Right lobe of liver (tissue), 4 donors: ENCODE measurements at regions not wholly inside any gene's neighbourhood (a gene's known extent, or its start where the extent isn't known, plus 50 kb on each side); places are given as distances from the start of the nearest gene placed in this dataset.

Experiments used
- POLR2A ChIP-seq: fragments of 450-650 bp; IDR thresholded peaks from one replicate; pipeline ENCODE4 v1.6.1; 2017; ENCODE audit warnings: antibody characterized with exemption, mild to moderate bottlenecking
- TF ChIP-seq, protein P1 (sequence below), 4 donors: fragments of 200-600 bp in 3 of 4; fragments of 450-650 bp in 1 of 4; IDR thresholded peaks; one replicate each; pipeline versions ENCODE4 v1.5.1 to v1.8.0; 2016 to 2022; ENCODE audit warnings: antibody characterized with exemption in 4 of 4, mild to moderate bottlenecking in 2 of 4
- donor health status: DM: no; HTN: no; CAD: no.
- donor health status: DM: no; HTN: no; CAD: no.
- donor health status: DM: no; HTN: yes; CAD: no.

DNA sequence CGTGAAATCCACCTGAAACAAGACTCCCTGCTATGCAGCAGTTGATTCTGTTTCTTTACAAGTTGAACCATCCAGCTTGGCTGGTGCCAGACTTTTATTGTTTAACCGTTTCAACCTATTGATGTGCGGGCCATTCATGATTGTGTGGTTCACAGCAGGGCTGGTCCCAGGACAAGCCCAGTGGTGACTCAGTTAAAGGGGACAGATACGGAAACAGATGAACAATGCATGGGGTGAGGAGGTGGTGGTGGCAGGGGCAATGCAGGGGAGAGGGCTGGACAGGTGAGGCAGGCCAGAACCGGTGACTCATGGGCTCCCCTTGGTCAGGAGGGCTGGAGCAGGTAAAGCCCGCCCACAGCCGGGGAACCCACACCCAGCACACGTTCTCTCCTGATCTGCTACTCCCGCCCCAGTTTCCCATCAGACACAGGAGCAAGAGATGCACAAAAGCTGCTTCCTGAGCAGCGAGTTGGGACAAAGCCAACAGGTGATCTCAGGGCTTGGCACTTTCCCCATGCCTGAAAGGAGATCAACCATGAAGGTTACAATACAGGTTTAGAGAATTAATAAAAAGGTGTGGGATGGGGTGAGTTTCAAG lies 232.2 kb downstream of the LY86 start:
- TF ChIP-seq POLR2A = no peak
- TF ChIP-seq, protein P1, sequence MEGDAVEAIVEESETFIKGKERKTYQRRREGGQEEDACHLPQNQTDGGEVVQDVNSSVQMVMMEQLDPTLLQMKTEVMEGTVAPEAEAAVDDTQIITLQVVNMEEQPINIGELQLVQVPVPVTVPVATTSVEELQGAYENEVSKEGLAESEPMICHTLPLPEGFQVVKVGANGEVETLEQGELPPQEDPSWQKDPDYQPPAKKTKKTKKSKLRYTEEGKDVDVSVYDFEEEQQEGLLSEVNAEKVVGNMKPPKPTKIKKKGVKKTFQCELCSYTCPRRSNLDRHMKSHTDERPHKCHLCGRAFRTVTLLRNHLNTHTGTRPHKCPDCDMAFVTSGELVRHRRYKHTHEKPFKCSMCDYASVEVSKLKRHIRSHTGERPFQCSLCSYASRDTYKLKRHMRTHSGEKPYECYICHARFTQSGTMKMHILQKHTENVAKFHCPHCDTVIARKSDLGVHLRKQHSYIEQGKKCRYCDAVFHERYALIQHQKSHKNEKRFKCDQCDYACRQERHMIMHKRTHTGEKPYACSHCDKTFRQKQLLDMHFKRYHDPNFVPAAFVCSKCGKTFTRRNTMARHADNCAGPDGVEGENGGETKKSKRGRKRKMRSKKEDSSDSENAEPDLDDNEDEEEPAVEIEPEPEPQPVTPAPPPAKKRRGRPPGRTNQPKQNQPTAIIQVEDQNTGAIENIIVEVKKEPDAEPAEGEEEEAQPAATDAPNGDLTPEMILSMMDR (IDR thresholded peaks at IDR 0.05) = no peak
